ENCODE measurements at regions not wholly inside any gene's neighbourhood (a gene's known extent, or its start where the extent isn't known, plus 50 kb on each side); places are given as distances from the start of the nearest gene placed in this dataset.

DNA sequence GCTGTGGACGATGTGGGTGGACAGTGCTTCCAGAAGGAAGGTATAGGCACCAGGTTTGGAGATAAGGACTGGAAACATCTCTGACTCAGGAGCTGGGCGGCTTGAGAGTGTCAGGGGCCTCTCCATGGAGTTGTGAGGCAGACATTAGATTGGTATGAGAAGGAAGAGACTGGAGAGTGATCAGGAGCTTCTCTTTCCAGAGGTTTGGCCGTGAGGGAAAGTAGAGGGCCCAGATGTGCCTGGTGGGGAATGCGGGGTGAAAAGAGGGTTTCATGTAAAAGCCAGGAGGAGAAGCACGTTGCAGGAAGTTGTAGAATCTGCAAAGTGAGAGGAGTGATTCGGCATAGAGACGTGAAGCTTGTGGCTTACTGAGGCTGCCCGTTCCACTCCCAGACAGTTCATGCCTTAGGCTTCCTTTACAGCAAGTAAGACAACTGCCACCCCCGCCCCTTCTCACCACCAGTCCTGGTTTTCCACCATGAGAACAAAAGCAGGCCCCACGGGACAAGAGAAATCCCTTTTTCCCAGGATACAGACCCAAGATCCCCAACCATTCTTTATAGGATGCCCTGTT lies 166.3 kb upstream of the HDAC4 start:
- WGBS, 3 donors: 58 to 71% (median 61%) methylated on average over 10 of the region's 10 CpGs

DNA sequence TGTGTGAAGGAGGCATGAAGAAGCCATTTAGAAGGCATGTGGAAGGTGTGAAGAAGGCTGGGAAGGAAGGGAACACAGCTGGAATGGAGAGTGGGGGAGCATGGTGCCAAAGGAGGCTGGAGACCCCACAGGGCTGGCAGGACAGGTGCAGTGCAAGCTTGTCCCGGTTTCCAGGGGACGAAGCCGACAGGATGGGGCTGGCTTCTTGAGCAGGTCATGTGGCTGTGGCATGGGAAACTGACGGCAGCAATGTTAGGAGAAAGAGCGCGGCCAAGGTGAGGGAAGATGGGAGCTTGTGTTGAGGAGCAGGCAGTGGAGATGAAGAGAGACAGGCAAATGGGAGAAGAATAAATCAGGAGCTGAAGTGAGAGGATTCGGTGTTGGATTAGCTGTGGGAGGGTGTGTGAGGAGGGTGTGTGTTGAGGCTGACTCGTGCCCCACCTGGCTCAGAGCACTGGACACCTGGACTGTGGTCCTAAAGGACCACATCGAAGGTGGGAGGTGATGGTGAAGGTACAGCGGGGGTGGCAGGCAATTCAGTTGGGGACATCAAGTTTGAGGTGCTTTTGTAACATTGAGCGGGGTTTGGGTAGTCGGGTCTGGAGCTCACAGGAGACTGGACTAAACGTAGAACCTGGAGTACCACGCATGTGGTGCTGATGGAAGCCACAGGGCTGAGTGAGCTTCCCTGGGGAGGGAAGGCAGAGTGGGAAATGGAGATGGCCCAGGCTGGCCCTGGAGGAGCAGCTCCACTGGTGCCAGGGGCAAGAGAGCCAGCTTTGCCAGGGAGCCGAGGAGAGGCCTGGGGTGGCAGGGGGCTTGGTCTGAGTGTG lies 165.6 kb upstream of the HDAC4 start:
- H3K27ac ChIP-seq (ENCODE audit: low read depth, low read length): no peak overlapping the region
- WGBS, 3 donors: 88 to 94% (median 93%) methylated on average over 15 of the region's 15 CpGs

More for the DNA sequence above, 166.3 kb upstream of the HDAC4 start:
- no peak overlapping the region for H3K27ac ChIP-seq (ENCODE audit: low read depth, low read length)

DNA sequence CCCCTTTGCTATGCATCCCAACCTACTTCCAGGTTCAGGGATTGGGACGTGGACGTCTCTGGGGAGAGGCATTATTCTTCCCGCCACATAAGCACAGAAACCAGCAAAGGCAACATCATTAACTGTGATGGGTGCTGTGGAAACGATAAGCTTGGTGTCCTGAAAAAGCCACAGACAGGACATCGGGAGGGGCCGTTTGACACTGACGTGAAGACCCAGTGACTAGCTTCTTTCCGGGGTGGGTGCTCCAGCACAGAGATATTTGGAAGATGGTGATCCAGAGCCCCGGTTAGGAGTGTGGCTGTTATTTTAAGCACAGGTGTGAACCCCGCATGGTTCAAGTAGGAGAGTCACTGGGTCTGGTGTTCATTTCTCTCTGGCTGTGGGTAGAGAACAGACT lies 163.8 kb upstream of the HDAC4 start:
- 83 to 95% (median 94%) methylated on average over 10 of the region's 10 CpGs for WGBS, 3 donors
- H3K27ac ChIP-seq (ENCODE audit: low read depth, low read length): no peak overlapping the region

DNA sequence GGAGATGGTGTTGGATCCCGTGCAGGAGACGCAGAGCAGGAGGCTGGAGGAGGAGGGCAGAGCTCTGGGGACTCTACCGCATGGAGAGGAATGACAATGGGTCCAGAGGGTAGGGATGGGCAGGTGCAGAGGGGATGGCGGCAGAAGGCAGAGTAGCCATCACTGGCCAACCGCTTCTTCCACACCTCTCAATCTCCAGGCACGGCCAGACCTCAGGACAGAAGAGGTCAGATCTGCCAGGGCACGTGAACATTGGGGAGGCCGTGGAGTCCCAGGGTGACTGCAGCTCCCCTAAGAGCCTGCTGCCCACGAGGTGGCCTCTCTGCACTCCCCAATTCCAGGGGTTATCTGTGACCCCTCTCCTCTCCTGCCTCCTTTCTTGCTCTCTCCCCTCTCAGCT lies 162.7 kb upstream of the HDAC4 start:
- no peak overlapping the region for H3K27ac ChIP-seq (ENCODE audit: low read depth, low read length)
- WGBS, 3 donors: 90 to 96% (median 93%) methylated on average over 9 of the region's 9 CpGs

DNA sequence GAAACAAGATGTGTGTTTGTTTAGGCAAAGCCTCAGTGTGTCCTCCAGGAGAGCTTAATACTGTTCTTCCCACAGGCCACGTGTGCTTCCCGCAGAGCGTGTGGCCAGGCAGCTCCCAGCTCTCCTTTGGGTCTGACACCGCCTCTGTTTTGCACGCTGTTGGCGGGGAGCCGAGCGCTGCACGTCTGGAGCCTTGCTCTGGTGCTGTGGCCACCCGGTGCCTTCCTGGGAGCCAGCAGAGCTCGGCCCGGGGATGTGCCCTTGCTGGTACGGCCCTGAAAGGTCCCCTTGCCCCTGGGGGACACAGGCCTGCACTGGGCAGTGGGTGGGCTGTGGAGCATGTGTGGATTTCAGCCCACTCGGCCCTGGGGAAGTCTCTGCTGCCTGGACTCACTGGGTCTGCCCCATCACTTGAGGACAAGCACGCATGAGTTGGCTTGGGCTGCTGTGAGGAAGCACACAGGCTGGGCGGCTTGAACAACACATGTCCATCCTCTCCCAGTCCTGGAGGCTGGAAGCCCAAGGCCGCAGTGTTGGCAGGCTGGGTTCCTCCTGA lies 160.7 kb upstream of the HDAC4 start:
- no peak overlapping the region for H3K27ac ChIP-seq (ENCODE audit: low read depth, low read length)
- WGBS, 3 donors: 59 to 76% (median 73%) methylated on average over 17 of the region's 17 CpGs

DNA sequence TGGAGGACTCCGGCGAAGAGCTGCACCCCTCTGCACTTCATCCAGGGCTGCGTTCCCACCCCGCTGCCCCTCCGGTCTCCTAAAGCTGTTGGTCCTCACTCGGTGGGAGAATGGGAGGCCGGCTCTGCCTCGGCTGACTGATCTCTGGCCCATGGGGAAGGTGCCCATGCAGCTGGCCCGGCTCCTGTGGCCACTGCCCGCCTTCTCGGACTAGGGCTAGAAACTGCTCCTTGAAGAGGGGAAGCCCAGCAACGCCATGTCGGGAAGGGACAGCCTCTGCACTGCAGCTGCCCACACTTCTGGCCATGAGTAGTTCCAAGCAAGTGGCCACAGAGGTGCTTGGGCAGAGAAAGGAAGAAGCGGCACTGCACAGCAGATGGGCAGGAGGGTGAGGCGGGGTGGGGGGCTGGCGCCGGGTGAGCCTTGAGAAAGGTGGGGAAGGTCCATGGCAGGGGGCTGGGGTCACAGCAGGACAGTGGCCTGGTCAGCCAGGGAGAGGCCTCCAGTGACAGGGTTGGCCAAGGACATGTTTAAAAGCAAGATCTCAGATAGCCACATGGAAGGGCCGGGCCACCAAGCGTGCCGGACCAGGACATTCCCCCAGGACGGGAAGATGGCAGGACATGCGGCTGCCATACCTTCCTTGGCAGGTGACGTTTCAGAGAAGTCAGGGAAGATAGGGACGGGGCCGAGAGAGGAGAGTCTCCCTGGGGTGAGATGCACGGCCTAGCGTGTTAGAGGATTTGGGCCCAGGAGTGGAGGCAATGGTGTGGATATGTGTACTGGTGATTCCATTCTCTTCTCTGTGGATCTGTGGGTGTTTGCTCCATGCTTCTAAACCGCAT lies 158.8 kb upstream of the HDAC4 start:
- H3K27ac ChIP-seq (ENCODE audit: low read depth, low read length): no peak overlapping the region
- 90 to 96% (median 95%) methylated on average over 28 of the region's 28 CpGs for WGBS, 3 donors

DNA sequence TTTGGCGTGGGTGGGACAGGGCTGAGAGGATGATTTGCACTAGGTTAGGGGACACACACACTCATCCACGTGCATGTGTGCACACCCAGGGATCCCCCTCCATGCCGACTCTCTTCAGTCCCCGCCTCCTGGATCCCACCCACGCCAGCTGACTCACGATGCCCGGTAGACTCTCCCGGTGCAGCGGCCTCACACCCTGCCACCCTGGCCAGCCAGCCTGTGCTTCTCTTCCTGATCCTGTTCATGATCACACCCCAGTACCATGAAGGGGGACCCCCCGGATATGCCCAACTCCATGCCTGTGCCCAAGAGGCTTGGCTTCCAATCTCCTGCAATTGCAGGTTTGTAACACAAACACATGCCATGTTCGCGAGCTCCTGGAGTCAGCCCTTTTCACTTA lies 157.8 kb upstream of the HDAC4 start:
- 83 to 90% (median 90%) methylated on average over 12 of the region's 12 CpGs for WGBS, 3 donors
- H3K27ac ChIP-seq (ENCODE audit: low read depth, low read length): no peak overlapping the region

DNA sequence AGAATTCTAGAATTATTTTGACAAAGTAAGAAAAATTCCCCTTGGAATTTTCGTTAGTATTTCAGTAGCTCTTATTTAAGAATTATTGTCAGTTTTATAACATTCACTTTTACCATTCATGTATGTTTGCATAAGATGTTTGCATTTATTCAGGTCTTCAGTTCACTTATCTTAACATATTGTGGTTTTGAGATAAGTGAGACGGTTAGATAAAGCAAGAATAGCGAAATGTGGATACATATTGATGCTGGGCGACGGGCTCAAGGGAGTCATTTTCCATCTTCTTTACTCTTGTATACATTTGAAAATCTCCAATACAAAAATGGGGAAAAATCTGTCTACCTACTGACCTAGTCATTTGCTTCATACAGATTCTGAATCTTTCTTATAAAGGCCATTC lies 156.7 kb upstream of the HDAC4 start:
- no peak overlapping the region for H3K27ac ChIP-seq (ENCODE audit: low read depth, low read length)
- 51 to 89% (median 82%) methylated on average over 5 of the region's 5 CpGs for WGBS, 3 donors

DNA sequence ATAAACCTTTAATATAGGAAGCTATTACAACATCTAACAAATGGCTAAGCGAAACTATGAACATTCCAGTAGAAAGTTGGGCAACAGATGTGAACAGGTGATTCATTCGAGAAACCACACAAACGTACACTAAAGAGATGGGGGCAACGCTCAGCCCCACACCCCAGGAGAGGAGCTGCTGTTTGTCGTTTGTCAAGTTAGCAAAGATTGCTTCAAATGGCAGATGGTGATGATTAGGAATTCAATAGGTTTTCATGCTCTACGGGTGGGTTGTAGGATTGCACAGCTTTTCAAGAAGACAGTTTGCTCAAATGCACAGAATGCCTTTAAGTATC lies 154.7 kb upstream of the HDAC4 start:
- WGBS, 3 donors: 64 to 81% (median 77%) methylated on average over 6 of the region's 6 CpGs
- H3K27ac ChIP-seq (ENCODE audit: low read depth, low read length): no peak overlapping the region

DNA sequence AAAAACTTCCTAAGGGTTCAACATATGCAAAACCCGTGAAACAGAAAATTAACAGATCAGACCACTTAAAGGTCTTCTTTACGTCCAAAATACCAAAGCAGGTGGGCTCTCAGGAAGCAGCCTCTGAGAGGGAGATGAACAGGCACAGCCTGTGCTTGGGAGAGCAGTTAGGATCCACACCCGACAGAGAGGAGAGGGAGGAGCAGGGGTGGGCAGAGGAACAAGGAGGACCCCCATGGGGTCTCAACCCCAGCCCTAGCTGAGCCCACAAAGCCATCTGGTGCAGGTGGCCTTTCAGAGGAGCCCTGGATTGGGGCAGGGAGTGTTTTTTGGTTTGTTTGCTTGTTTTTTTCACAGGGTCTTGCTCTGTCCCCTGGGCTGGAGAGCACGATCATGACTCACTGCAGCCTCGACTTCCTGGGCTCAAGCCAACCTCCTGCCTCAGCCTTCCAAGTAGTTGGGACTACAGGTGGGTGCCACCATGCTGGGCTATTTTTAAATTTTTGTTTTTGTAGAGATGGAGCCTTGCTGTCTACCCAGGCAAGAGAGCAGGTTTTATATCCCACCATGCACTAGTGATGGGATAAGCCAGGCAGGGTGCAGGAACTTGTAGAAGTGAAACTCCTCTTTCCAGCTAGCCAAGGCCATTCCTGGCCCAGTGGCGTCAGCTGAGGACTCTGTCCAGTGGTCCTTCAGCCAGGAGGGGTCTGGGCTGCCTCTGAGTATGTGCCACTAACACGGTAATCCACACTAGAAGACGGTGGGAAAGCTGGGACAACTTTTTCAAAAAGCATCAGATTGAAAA lies 154.1 kb upstream of the HDAC4 start:
- WGBS, 3 donors: 61 to 72% (median 69%) methylated on average over 7 to 8 of the region's 8 CpGs
- H3K27ac ChIP-seq (ENCODE audit: low read depth, low read length): no peak overlapping the region

DNA sequence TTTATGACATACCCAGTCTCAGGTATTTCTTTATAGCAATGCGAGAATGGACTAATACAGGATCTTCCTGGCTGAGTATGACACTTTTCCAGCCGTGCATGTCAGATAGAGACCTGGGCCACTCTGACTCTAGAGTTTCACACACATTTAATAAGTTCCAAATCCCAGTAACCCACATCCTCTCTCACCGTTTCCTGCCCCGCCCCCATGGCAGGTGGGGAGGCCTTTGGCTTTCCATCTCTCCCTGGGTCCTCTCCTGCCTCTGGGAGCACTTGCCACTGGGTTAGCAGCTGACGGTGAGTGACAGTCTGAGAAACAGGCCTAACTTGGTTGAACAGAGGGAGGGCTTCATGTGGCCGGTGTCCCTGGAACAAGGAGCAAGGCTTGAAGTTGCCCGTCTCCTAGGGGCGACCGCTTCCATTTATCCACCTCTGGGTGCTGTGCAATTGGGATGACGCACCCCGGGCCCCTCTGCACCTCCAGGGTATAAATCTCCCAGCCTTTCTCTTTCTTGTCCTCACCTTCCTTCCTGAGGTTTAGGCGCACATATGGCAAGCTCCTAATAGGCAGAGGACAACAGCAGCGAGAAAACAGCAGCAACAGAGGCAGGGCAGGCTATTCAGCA lies 152.7 kb upstream of the HDAC4 start:
- no peak overlapping the region for H3K27ac ChIP-seq (ENCODE audit: low read depth, low read length)
- WGBS, 3 donors: 77 to 83% (median 81%) methylated on average over 13 of the region's 13 CpGs

DNA sequence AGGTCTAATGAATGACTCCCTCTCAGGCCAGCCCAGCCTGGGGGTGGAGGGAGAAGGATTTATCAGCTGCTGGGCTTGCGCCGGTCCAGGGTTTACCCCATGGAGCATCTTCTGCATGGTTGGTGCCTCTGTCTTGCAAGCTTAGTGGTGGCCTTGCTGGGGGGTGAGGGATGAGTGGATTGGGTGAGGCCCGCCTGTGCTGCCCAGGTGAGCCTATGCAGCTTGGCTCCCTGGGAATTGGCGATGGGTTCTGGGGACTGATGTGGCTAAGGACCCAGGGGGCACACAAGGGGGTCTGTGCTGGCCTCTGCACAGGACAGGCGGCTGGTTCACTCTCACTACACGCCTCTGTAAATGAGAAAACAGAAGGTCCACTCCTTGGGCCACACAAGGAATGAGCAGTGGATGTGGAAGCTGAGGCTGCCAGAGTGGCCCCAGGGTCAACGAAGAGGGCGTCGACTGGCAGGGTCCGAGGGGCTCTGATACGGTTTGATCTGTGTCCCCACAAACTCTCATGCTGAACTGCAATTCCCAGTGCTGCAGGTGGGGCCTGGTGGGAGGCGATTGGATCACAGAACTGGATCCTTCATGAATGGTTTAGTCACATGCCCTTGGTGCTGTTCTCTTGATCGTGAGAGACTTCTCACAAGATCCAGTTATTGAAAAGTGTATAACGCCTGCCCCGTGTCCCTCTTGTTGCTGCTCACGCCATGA lies 151.6 kb upstream of the HDAC4 start:
- no peak overlapping the region for H3K27ac ChIP-seq (ENCODE audit: low read depth, low read length)
- WGBS, 3 donors: 74 to 88% (median 86%) methylated on average over 16 of the region's 16 CpGs

DNA sequence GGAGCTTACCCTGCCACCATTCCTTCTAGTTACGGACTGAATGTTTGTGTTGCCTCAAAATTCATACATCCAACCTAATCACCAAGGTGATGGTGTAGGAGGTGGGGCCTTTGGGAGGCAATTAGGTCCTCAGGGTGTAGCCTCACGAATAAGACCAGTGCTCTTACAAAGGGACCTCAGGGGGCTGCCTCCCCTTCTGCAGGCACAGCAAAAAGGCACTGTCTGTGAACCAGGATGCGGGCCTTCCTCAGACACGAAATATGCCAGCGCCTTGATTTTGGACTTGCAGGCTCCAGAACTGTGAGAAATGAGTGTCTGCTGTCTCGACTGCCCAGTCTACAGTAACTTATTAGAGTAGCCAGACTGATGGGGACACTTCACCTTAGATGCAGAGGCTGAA lies 150.4 kb upstream of the HDAC4 start:
- WGBS, 3 donors: 81 to 95% (median 95%) methylated on average over 6 of the region's 6 CpGs
- H3K27ac ChIP-seq (ENCODE audit: low read depth, low read length): no peak overlapping the region

DNA sequence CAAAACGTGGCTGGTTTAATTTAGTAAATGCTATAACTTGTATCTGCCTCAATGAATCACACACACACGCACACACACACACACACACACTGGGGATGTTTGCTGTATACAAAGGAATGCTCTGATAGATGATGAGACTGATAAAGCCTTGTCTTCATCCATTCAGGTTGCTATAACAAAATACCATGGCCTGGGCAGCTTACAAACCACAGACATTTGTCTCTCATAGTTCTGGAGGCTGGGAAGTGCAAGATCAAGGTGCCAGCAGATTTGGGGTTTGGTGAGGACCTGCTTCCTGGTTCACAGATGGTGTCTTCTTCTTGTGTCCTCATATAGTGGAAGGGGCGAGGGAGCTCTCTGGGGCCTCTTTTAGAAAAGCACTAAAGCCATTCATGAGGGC lies 149.5 kb upstream of the HDAC4 start:
- H3K27ac ChIP-seq (ENCODE audit: low read depth, low read length): no peak overlapping the region
- 47 to 53% (median 47%) methylated on average over 3 of the region's 3 CpGs for WGBS, 3 donors

DNA sequence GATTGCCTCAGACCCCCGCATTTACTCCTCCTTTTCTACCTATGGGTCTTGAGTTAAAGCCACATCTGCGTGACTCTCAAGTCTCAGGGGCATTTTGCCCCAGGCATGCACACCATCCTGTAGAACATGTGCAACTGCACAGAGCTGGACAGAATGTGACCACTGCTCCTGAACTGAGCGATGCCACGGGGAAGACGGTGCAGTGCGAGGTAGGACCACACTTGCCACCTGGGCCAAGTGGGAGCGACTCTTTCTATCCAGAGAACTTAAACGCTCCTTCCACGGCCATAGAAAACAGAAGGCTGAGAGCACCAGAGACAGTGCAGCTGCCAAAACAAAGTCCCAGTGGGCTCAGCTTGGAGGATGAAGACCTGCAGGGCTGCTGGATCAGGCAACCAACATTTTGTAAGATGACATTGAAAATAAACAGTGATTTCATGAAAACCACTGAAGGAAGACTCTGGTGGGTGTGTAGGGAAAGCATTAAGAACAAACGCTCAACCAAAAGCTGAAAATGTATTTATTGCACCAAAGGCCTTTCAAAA lies 149.0 kb upstream of the HDAC4 start:
- WGBS, 3 donors: 66 to 74% (median 69%) methylated on average over 10 of the region's 10 CpGs
- no peak overlapping the region for H3K27ac ChIP-seq (ENCODE audit: low read depth, low read length)

DNA sequence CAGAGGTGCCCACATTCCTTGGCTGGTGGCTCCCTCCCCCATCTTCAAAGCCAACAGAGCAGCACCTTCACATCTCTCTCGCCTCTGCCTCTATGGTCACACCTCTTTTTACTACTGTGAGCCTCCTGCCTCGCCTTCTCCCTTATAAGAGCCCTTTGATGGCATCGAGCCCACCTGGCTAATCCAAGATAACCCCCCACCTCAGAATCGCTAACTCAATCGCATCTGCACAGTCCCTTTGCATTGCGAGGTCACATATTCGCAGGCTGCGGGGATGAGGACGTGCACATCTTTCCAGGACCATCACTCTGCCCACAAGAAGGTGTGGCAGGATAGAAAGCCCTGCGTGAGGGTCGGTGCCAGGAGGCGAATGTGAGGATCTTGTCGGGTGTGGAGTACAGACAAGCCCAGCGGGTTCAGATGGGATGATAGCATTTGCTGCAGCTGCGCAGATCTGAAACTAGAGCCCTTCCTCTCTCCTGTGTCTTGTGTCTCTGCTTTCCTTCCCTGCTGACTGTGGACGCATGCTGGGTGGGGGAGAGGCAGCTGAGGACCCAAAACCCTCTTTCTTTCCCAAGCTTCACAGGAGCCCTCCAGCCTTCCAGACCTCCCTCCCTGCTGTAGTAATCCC lies 148.3 kb upstream of the HDAC4 start:
- 83 to 89% (median 88%) methylated on average over 16 of the region's 16 CpGs for WGBS, 3 donors

DNA sequence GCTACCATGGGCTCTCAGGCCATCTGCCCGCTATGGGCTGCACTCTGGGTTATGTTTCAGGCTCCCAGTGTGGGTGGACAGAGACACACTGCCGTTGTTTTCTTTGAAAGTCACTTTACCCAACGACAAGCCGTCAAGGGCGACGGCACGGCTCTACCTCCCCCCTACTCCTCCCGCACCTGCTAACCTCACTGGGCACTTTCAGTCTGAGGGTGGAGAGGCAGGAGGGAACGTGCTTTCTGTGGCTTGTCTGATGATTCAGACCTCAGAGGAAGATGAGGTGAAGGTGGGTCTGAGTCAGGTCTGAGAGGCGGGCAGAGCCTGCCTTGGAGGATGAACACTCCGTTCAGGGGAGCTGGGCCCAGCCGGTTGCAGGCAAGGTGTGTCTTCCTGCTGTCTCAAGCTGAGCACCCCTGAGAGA lies 147.6 kb upstream of the HDAC4 start:
- H3K27ac ChIP-seq (ENCODE audit: low read depth, low read length): no peak overlapping the region
- 75 to 91% (median 89%) methylated on average over 12 of the region's 12 CpGs for WGBS, 3 donors

More for the DNA sequence above, 148.3 kb upstream of the HDAC4 start:
- H3K27ac ChIP-seq (ENCODE audit: low read depth, low read length): no peak overlapping the region
